ENCODE measurements at regions not wholly inside any gene's neighbourhood (a gene's known extent, or its start where the extent isn't known, plus 50 kb on each side); places are given as distances from the start of the nearest gene placed in this dataset.

- CTCF ChIA-PET = no interaction called here
- Histone ChIP-seq H3K4me2 (ENCODE audit: control insufficient read depth, insufficient read depth) (no peak overlapping the region), H3K27ac (ENCODE audit: control insufficient read depth, insufficient read depth) (no peak overlapping the region), H3K4me1 (ENCODE audit: control insufficient read depth, insufficient read depth, low read length) (no peaks in the 10 kb centered on the region), H3K27me3 (replicated peaks in 1 of 2; ENCODE audit: control insufficient read depth in 2 of 2, insufficient read depth in 2 of 2, low read length in 1 of 2) (no peaks in the 10 kb centered on the region), H4K20me1 (ENCODE audit: control insufficient read depth, insufficient read depth) (no peaks in the 10 kb centered on the region), H3K4me3 (no peak overlapping the region), H3K36me3 (ENCODE audit: control insufficient read depth in 2 of 2, insufficient read depth in 2 of 2, low read length in 1 of 2) (no peaks in the 10 kb centered on the region), H3K9ac (ENCODE audit: control insufficient read depth, insufficient read depth, low read length) (no peak overlapping the region), H3K79me2 (ENCODE audit: control insufficient read depth, insufficient read depth, low read length) (no peaks in the 10 kb centered on the region), H2AFZ (ENCODE audit: control insufficient read depth, low read depth, low read length) (no peak overlapping the region), H3K9me3 (replicated peaks; ENCODE audit: control insufficient read depth, insufficient read depth, low read length) (no peaks in the 10 kb centered on the region)
- no peak for TF ChIP-seq RELA (IDR thresholded peaks at IDR 0.05; ENCODE audit: borderline replicate concordance, partially characterized antibody)
- TF ChIP-seq CEBPZ (IDR thresholded peaks at IDR 0.05; ENCODE audit: low read depth, low read length) = no peak
- TF ChIP-seq POU2F2 (IDR thresholded peaks at IDR 0.05; ENCODE audit: borderline replicate concordance, low read depth, low read length) = no peak
- no peak for TF ChIP-seq ATF3 (IDR thresholded peaks at IDR 0.05; ENCODE audit: borderline replicate concordance, extremely low read depth, low read depth, low read length)
- TF ChIP-seq CBX3 (IDR thresholded peaks at IDR 0.05; ENCODE audit: borderline replicate concordance, low read depth) = no peak
- TF ChIP-seq RAD21 (IDR thresholded peaks at IDR 0.05; ENCODE audit: insufficient read depth, low read depth, low read length) = no peak
- no peak for TF ChIP-seq IKZF1 (conservative IDR thresholded peaks at IDR 0.05)
- no peak for TF ChIP-seq HCFC1 (IDR thresholded peaks at IDR 0.05; ENCODE audit: low read length)
- TF ChIP-seq SMAD5 (IDR thresholded peaks at IDR 0.05; ENCODE audit: low read depth) = no peak
- TF ChIP-seq FOXK2 (IDR thresholded peaks at IDR 0.05) = no peak
- no peak for TF ChIP-seq NKRF (conservative IDR thresholded peaks at IDR 0.05)
- no peak for TF ChIP-seq ZBTB4 (CRISPR knock-in tag; IDR thresholded peaks at IDR 0.05)
- TF ChIP-seq CHD4 (IDR thresholded peaks at IDR 0.05) = no peak
- no peak for TF ChIP-seq ETV6 (conservative IDR thresholded peaks at IDR 0.05 in 1 of 2, IDR thresholded peaks at IDR 0.05 in 1 of 2; ENCODE audit: borderline replicate concordance in 1 of 2, low read depth in 1 of 2)
- no peak for TF ChIP-seq RFX5 (IDR thresholded peaks at IDR 0.05; ENCODE audit: low read depth, low read length)
- no peak for TF ChIP-seq SP1 (IDR thresholded peaks at IDR 0.05; ENCODE audit: low read depth, low read length)
- no peak for TF ChIP-seq SRF (IDR thresholded peaks at IDR 0.05; ENCODE audit: low read depth in 2 of 2, low read length in 2 of 2)
- TF ChIP-seq MXI1 (IDR thresholded peaks at IDR 0.05; ENCODE audit: low read depth, low read length) = no peak
- RAD21 ChIA-PET (ENCODE audit: unreplicated experiment) = no interaction called here
- intact Hi-C loops (cut with micrococcal nuclease; ENCODE audit: unreplicated experiment) (no loop called here), in situ Hi-C loops (cut with MboI) (no loop called here)
- BruUV-seq (replicated peaks) = no TSS peak
- no peak for FAIRE-seq
- 0% methylated on average over 5 of the region's 5 CpGs for WGBS (ENCODE audit: insufficient coverage, insufficient replicate concordance, low lambda C conversion rate, missing lambda C conversion rate)
- SMC1A ChIA-PET (ENCODE audit: uncharacterized antibody, unreplicated experiment) = no interaction called here
- POLR2A ChIA-PET = no interaction called here
- no peak for ATAC-seq
- no peak for DNase-seq (ENCODE audit: low read depth, low spot score)
These were observed 1165.5 kb downstream of the CDH12 start for GRCh38 chr5:21687621-21688020.

Measured in GM12878 (cell line).